Cardiac septum (tissue), 1 donor: ENCODE measurements at regions not wholly inside any gene's neighbourhood (a gene's known extent, or its start where the extent isn't known, plus 50 kb on each side); places are given as distances from the start of the nearest gene placed in this dataset.
"Not testable (repeated sequence)": the region's sequence is repeated elsewhere in the genome, so short reads cannot be mapped to it uniquely, and the experiment has no call there.

Experiments
- DNase-seq: peaks from one replicate; pipeline ENCODE4 v3.0.0-alpha.2; 2020; ENCODE audit warnings: low spot score
- intact Hi-C: fragments of 100-400 bp; cut with DNase I; formaldehyde crosslinking; loops from one replicate; pipeline ENCODE4 v1.14.0; 2022
- donor health status: DM: no; HTN: no; CAD: no.

GRCh38 chr12:67056329-67056728, 212.8 kb upstream of the CAND1 start:
- intact Hi-C loops = no loop called here
- DNase-seq = no peak

GRCh38 chr12:67057072-67057471, 212.1 kb upstream of the CAND1 start:
- DNase-seq = no peak
- intact Hi-C loops = no loop called here

GRCh38 chr12:67062193-67062592, 207.0 kb upstream of the CAND1 start:
- no peak for DNase-seq
- intact Hi-C loops = no loop called here

GRCh38 chr12:67067453-67068203, 201.5 kb upstream of the CAND1 start:
- DNase-seq = no peak
- intact Hi-C loops = no loop called here

- no peak for DNase-seq
- intact Hi-C loops = no loop called here
These were observed 200.9 kb upstream of the CAND1 start for GRCh38 chr12:67068204-67068731.

- no peak for DNase-seq
- intact Hi-C loops = no loop called here
These were observed 200.3 kb upstream of the CAND1 start for GRCh38 chr12:67068761-67069450.

- intact Hi-C loops = no loop called here
These were observed 199.5 kb upstream of the CAND1 start for GRCh38 chr12:67069451-67070306.

GRCh38 chr12:67070307-67070600, 198.9 kb upstream of the CAND1 start:
- intact Hi-C loops = no loop called here
- DNase-seq = no peak

More at GRCh38 chr12:67069451-67070306, 199.5 kb upstream of the CAND1 start:
- DNase-seq = no peak

GRCh38 chr12:67070604-67071003, 198.6 kb upstream of the CAND1 start:
- intact Hi-C loops = no loop called here

GRCh38 chr12:67072281-67072680, 196.9 kb upstream of the CAND1 start:
- DNase-seq, intact Hi-C loops: not testable (repeated sequence)

More at GRCh38 chr12:67070604-67071003, 198.6 kb upstream of the CAND1 start:
- no peak for DNase-seq

- intact Hi-C loops = no loop called here
These were observed 195.8 kb upstream of the CAND1 start for GRCh38 chr12:67073336-67073735.

GRCh38 chr12:67074072-67074471, 195.1 kb upstream of the CAND1 start:
- no peak for DNase-seq
- intact Hi-C loops = no loop called here

More at GRCh38 chr12:67073336-67073735, 195.8 kb upstream of the CAND1 start:
- no peak for DNase-seq

GRCh38 chr12:67077617-67078016, 191.5 kb upstream of the CAND1 start:
- DNase-seq = no peak
- intact Hi-C loops = no loop called here

GRCh38 chr12:67078957-67079356, 190.2 kb upstream of the CAND1 start:
- intact Hi-C loops = no loop called here

GRCh38 chr12:67080637-67081036, 188.5 kb upstream of the CAND1 start:
- intact Hi-C loops = no loop called here
- DNase-seq = no peak

More at GRCh38 chr12:67078957-67079356, 190.2 kb upstream of the CAND1 start:
- no peak for DNase-seq

GRCh38 chr12:67082221-67082620, 186.9 kb upstream of the CAND1 start:
- no peak for DNase-seq
- intact Hi-C loops = no loop called here

GRCh38 chr12:67085699-67086098, 183.5 kb upstream of the CAND1 start:
- no peak for DNase-seq
- intact Hi-C loops = no loop called here

- intact Hi-C loops = no loop called here
- no peak for DNase-seq
These were observed 183.0 kb upstream of the CAND1 start for GRCh38 chr12:67086116-67086515.

GRCh38 chr12:67088401-67089118, 180.6 kb upstream of the CAND1 start:
- DNase-seq = no peak

More at GRCh38 chr12:67088401-67089118, 180.6 kb upstream of the CAND1 start:
- intact Hi-C loops = no loop called here
